ENCODE measurements at regions not wholly inside any gene's neighbourhood (a gene's known extent, or its start where the extent isn't known, plus 50 kb on each side); places are given as distances from the start of the nearest gene placed in this dataset.

GRCh38 chr9:115978091-115978490 is 175.5 kb upstream of the PAPPA start:
- Histone ChIP-seq H3K4me2 (ENCODE audit: insufficient read depth, low read length) (no peak overlapping the region), H2AFZ (ENCODE audit: low read depth, low read length) (no peak overlapping the region), H3K4me1 (ENCODE audit: insufficient read depth, low read length) (no peaks in the 10 kb centered on the region), H4K20me1 (ENCODE audit: insufficient read depth, low read length) (no peaks in the 10 kb centered on the region), H3K9me3 (ENCODE audit: insufficient read depth, low read length, severe bottlenecking) (no peaks in the 10 kb centered on the region), H3K36me3 (ENCODE audit: insufficient read depth, low read length) (no peaks in the 10 kb centered on the region), H3K4me3 (ENCODE audit: low read depth in 1 of 2, low read length in 2 of 2) (no peak overlapping the region), H3K79me2 (ENCODE audit: insufficient read depth, low read length) (no peaks in the 10 kb centered on the region), H3K9ac (ENCODE audit: low read depth, low read length) (no peak overlapping the region), H3K27me3 (ENCODE audit: insufficient read depth, low read length, poor library complexity) (no peaks in the 10 kb centered on the region), H3K27ac (ENCODE audit: low read length) (no peak overlapping the region)
- TF ChIP-seq EZH2 (IDR thresholded peaks at IDR 0.05; ENCODE audit: borderline replicate concordance, low read depth, low read length, severe bottlenecking) = no peak
- no peak for TF ChIP-seq CTCF (IDR thresholded peaks at IDR 0.05; ENCODE audit: borderline replicate concordance, extremely low read depth, low read length, poor library complexity, severe bottlenecking)
- DNase-seq (no peak), ATAC-seq (ENCODE audit: insufficient read depth, low read depth) (no peak)

- Histone ChIP-seq H3K9ac (ENCODE audit: low read depth, low read length) (no peak overlapping the region), H3K4me3 (ENCODE audit: low read depth in 1 of 2, low read length in 2 of 2) (no peak overlapping the region), H4K20me1 (ENCODE audit: insufficient read depth, low read length) (no peaks in the 10 kb centered on the region), H3K9me3 (ENCODE audit: insufficient read depth, low read length, severe bottlenecking) (no peaks in the 10 kb centered on the region), H3K27me3 (ENCODE audit: insufficient read depth, low read length, poor library complexity) (no peaks in the 10 kb centered on the region), H3K79me2 (ENCODE audit: insufficient read depth, low read length) (no peaks in the 10 kb centered on the region), H3K4me2 (ENCODE audit: insufficient read depth, low read length) (no peak overlapping the region), H3K4me1 (ENCODE audit: insufficient read depth, low read length) (no peaks in the 10 kb centered on the region), H3K36me3 (ENCODE audit: insufficient read depth, low read length) (no peaks in the 10 kb centered on the region), H2AFZ (ENCODE audit: low read depth, low read length) (no peak overlapping the region), H3K27ac (ENCODE audit: low read length) (no peak overlapping the region)
- ATAC-seq (ENCODE audit: insufficient read depth, low read depth) = no peak
- DNase-seq = no peak
- no peak for TF ChIP-seq CTCF (IDR thresholded peaks at IDR 0.05; ENCODE audit: borderline replicate concordance, extremely low read depth, low read length, poor library complexity, severe bottlenecking)
- no peak for TF ChIP-seq EZH2 (IDR thresholded peaks at IDR 0.05; ENCODE audit: borderline replicate concordance, low read depth, low read length, severe bottlenecking)
Observed at GRCh38 chr9:115978659-115979096, 174.9 kb upstream of the PAPPA start.

- Histone ChIP-seq H3K9me3 (ENCODE audit: insufficient read depth, low read length, severe bottlenecking) (no peaks in the 10 kb centered on the region), H2AFZ (ENCODE audit: low read depth, low read length) (no peak overlapping the region), H3K4me1 (ENCODE audit: insufficient read depth, low read length) (no peaks in the 10 kb centered on the region), H3K4me2 (ENCODE audit: insufficient read depth, low read length) (no peak overlapping the region), H3K27ac (ENCODE audit: low read length) (no peak overlapping the region), H4K20me1 (ENCODE audit: insufficient read depth, low read length) (no peaks in the 10 kb centered on the region), H3K9ac (ENCODE audit: low read depth, low read length) (no peak overlapping the region), H3K36me3 (ENCODE audit: insufficient read depth, low read length) (no peaks in the 10 kb centered on the region), H3K4me3 (ENCODE audit: low read depth in 1 of 2, low read length in 2 of 2) (no peak overlapping the region), H3K27me3 (ENCODE audit: insufficient read depth, low read length, poor library complexity) (no peaks in the 10 kb centered on the region), H3K79me2 (ENCODE audit: insufficient read depth, low read length) (no peaks in the 10 kb centered on the region)
- ATAC-seq (ENCODE audit: insufficient read depth, low read depth) = no peak
- no peak for DNase-seq
- no peak for TF ChIP-seq EZH2 (IDR thresholded peaks at IDR 0.05; ENCODE audit: borderline replicate concordance, low read depth, low read length, severe bottlenecking)
- TF ChIP-seq CTCF (IDR thresholded peaks at IDR 0.05; ENCODE audit: borderline replicate concordance, extremely low read depth, low read length, poor library complexity, severe bottlenecking) = no peak
Observed at GRCh38 chr9:115980054-115980453, 173.5 kb upstream of the PAPPA start.

- H4K20me1 ChIP-seq (ENCODE audit: insufficient read depth, low read length) = no peaks in the 10 kb centered on the region
- H2AFZ ChIP-seq (ENCODE audit: low read depth, low read length) = no peak overlapping the region
- H3K79me2 ChIP-seq (ENCODE audit: insufficient read depth, low read length) = no peaks in the 10 kb centered on the region
- no peaks in the 10 kb centered on the region for H3K27me3 ChIP-seq (ENCODE audit: insufficient read depth, low read length, poor library complexity)
- no peaks in the 10 kb centered on the region for H3K4me1 ChIP-seq (ENCODE audit: insufficient read depth, low read length)
- H3K9ac ChIP-seq (ENCODE audit: low read depth, low read length) = no peak overlapping the region
- DNase-seq (no peak), ATAC-seq (ENCODE audit: insufficient read depth, low read depth) (no peak)
- no peak overlapping the region for H3K4me2 ChIP-seq (ENCODE audit: insufficient read depth, low read length)
- no peaks in the 10 kb centered on the region for H3K9me3 ChIP-seq (ENCODE audit: insufficient read depth, low read length, severe bottlenecking)
- H3K27ac ChIP-seq (ENCODE audit: low read length) = no peak overlapping the region
- H3K36me3 ChIP-seq (ENCODE audit: insufficient read depth, low read length) = no peaks in the 10 kb centered on the region
- no peak overlapping the region for H3K4me3 ChIP-seq (ENCODE audit: low read depth in 1 of 2, low read length in 2 of 2)
- TF ChIP-seq EZH2 (IDR thresholded peaks at IDR 0.05; ENCODE audit: borderline replicate concordance, low read depth, low read length, severe bottlenecking) (no peak), CTCF (IDR thresholded peaks at IDR 0.05; ENCODE audit: borderline replicate concordance, extremely low read depth, low read length, poor library complexity, severe bottlenecking) (no peak)
Observed at GRCh38 chr9:115980502-115980901, 173.1 kb upstream of the PAPPA start.

Data from DND-41 (cell line).